Kidney (tissue), 13 donors: ENCODE measurements at regions not wholly inside any gene's neighbourhood (a gene's known extent, or its start where the extent isn't known, plus 50 kb on each side); places are given as distances from the start of the nearest gene placed in this dataset.

Source experiments
- DNase-seq, 5 donors: peaks; one replicate each; pipeline ENCODE4 v3.0.0-alpha.2; 2013 to 2020
- FAIRE-seq: peaks from 2 replicates; lab custom pipeline; 2012; peaks lifted over from hg19 to GRCh38; lab: Jason Lieb, UNC
- H3K27ac ChIP-seq, 2 donors: one replicate each; pipeline ENCODE4 v1.7.0; 2013; ENCODE audit warnings: low read depth in 2 of 2, low read length in 2 of 2, inconsistent platforms in 1 of 2
- H3K27me3 ChIP-seq: one replicate; pipeline ENCODE4 v1.7.1; 2013; ENCODE audit warnings: low read length, inconsistent platforms; ENCODE audit not compliant: control insufficient read depth, insufficient read depth
- H3K36me3 ChIP-seq, 3 donors: one replicate each; pipeline versions ENCODE4 v1.7.0 to v1.7.1; 2013; ENCODE audit warnings: low read length in 3 of 3, control low read depth in 1 of 3, inconsistent platforms in 1 of 3; ENCODE audit not compliant: insufficient read depth in 3 of 3, control insufficient read depth in 2 of 3
- H3K4me1 ChIP-seq, 3 donors: one replicate each; pipeline versions ENCODE4 v1.7.0 to v1.7.1; 2013; ENCODE audit warnings: low read length in 3 of 3, inconsistent platforms in 1 of 3, low read depth in 1 of 3; ENCODE audit not compliant: control insufficient read depth in 2 of 3, insufficient read depth in 2 of 3
- H3K4me3 ChIP-seq, 3 donors: one replicate each; pipeline versions ENCODE4 v1.7.0 to v1.8.1; 2013; ENCODE audit warnings: low read length in 3 of 3, control low read depth in 1 of 3, inconsistent platforms in 1 of 3
- H3K9ac ChIP-seq, 3 donors: one replicate each; pipeline versions ENCODE4 v1.7.0 to v1.7.1; 2013; ENCODE audit warnings: low read length in 3 of 3, control low read depth in 1 of 3, inconsistent platforms in 1 of 3
- H3K9me3 ChIP-seq, 3 donors: one replicate each; pipeline versions ENCODE4 v1.7.0 to v1.7.1; 2013; ENCODE audit warnings: low read length in 3 of 3, control low read depth in 1 of 3, inconsistent platforms in 1 of 3; ENCODE audit not compliant: control insufficient read depth in 2 of 3, insufficient read depth in 1 of 3
- CTCF ChIP-seq: IDR thresholded peaks from 3 replicates; pipeline ENCODE4 v1.5.1; 2012; ENCODE audit warnings: mild to moderate bottlenecking, moderate library complexity, borderline replicate concordance; ENCODE audit not compliant: insufficient read depth; ENCODE audit errors: extremely low read depth
- intact Hi-C: fragments of 100-400 bp; cut with DNase I; formaldehyde crosslinking; loops from one replicate; pipeline ENCODE4 v1.11.1; 2022
- donor health status: control.
- donor health status: control.
- donor health status: control.
- donor health status: control.
- donor health status: control.
- donor health status: DM: yes; HTN: yes; CAD: no.
- donor health status: Normal renal cell carcinoma (clear cell type).

- Histone ChIP-seq H3K9ac (no peak overlapping the region), H3K9me3 (no peaks in the 10 kb centered on the region), H3K4me1 (no peaks in the 10 kb centered on the region), H3K36me3 (no peaks in the 10 kb centered on the region), H3K4me3 (no peak overlapping the region), H3K27me3 (no peaks in the 10 kb centered on the region), H3K27ac (no peak overlapping the region)
- DNase-seq (no peak), FAIRE-seq (no peak)
- TF ChIP-seq CTCF = no peak
- intact Hi-C loops = no loop called here
Observed at GRCh38 chr4:24456431-24456830, 127.9 kb downstream of the DHX15 start.

GRCh38 chr4:24453951-24454350 lies 130.4 kb downstream of the DHX15 start:
- no peak for FAIRE-seq
- no peak for TF ChIP-seq CTCF
- intact Hi-C loops = no loop called here

GRCh38 chr4:24451870-24452269 lies 132.5 kb downstream of the DHX15 start:
- H3K9ac ChIP-seq = no peak overlapping the region
- no peak overlapping the region for H3K27ac ChIP-seq
- H3K36me3 ChIP-seq = no peaks in the 10 kb centered on the region
- H3K4me1 ChIP-seq = no peaks in the 10 kb centered on the region
- no peak for FAIRE-seq
- TF ChIP-seq CTCF = no peak
- intact Hi-C loops = no loop called here
- H3K27me3 ChIP-seq = no peaks in the 10 kb centered on the region
- DNase-seq = no peak
- no peak overlapping the region for H3K4me3 ChIP-seq
- no peaks in the 10 kb centered on the region for H3K9me3 ChIP-seq

More at GRCh38 chr4:24453951-24454350, 130.4 kb downstream of the DHX15 start:
- no peaks in the 10 kb centered on the region for H3K9me3 ChIP-seq
- no peak overlapping the region for H3K4me3 ChIP-seq
- no peak overlapping the region for H3K9ac ChIP-seq
- H3K36me3 ChIP-seq = no peaks in the 10 kb centered on the region
- no peak overlapping the region for H3K27ac ChIP-seq
- no peak for DNase-seq
- no peaks in the 10 kb centered on the region for H3K27me3 ChIP-seq
- H3K4me1 ChIP-seq = no peaks in the 10 kb centered on the region

GRCh38 chr4:24443200-24443599 lies 141.2 kb downstream of the DHX15 start:
- DNase-seq (no peak), FAIRE-seq (no peak)
- Histone ChIP-seq H3K4me3 (no peak overlapping the region), H3K4me1 (no peaks in the 10 kb centered on the region), H3K27ac (no peak overlapping the region), H3K9ac (no peak overlapping the region), H3K27me3 (no peaks in the 10 kb centered on the region), H3K36me3 (no peaks in the 10 kb centered on the region), H3K9me3 (no peaks in the 10 kb centered on the region)
- TF ChIP-seq CTCF = no peak
- intact Hi-C loops = no loop called here
